ENCODE measurements at regions not wholly inside any gene's neighbourhood (a gene's known extent, or its start where the extent isn't known, plus 50 kb on each side); places are given as distances from the start of the nearest gene placed in this dataset.

DNA sequence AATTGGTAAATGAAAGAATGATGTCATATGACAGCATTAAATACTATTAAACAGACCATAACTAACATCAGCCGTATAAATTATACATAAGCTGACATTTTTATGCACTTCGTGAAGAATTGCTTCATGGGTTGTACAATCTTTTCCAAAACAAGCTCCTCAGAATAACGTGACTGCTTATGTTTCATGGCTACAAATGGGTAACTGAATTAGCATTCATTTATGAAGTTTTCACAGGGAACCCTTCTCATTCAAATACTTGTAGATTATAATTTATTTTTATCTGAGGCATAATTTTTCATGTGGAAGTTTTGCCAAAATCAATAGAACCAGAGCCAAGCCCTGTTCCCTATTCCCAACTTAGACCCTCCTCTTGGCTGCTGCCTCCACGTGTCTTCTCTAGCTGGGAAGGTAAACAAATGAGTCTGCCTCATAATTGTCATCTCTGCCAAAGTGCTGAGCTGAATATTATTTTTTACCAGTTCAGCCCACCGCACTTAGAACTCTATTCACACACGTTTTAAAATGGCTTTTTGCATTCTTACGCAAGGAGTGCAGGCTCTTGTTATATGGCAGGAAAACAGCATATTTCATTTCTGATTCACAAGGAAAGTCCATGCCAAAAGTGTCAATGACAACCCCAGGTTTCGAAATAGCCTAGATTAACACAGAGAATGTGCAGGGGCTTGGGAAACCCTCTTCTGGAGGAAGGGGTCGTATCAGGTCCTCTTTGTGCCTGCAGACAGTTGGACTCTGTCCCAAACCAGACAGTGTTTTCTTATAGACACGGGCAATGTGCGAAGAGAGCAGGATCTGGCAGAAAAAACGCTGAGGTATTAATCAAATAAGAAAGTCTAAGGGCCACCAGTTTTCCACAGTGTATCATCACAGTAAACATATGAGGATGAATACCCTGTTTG lies 370.7 kb upstream of the MGMT start:
- peak overlapping the region; percentile 68 to 85 for H3K27ac ChIP-seq (ENCODE audit: low read depth in 1 of 2, low read length in 2 of 2)

More for the DNA sequence above, 370.7 kb upstream of the MGMT start:
- Histone ChIP-seq H3K27me3 (ENCODE audit: control insufficient read depth in 4 of 4, insufficient read depth in 4 of 4, low read length in 3 of 4) (no peaks in the 10 kb centered on the region), H3K9me3 (ENCODE audit: control insufficient read depth in 4 of 4, low read length in 3 of 4) (no peaks in the 10 kb centered on the region), H3K36me3 (ENCODE audit: control insufficient read depth in 4 of 4, insufficient read depth in 3 of 4, low read depth in 1 of 4, low read length in 3 of 4) (no peaks in the 10 kb centered on the region), H3K9ac (ENCODE audit: low read depth in 1 of 2, low read length in 2 of 2) (peak overlapping the region in 1 of 2 donors; percentile 58), H3K4me1 (ENCODE audit: control insufficient read depth in 4 of 4, insufficient read depth in 4 of 4, low read length in 3 of 4) (peaks cover 2 to 10% (median 8%) of the 10 kb centered on the region in 4 donors), H3K4me3 (ENCODE audit: low read depth in 1 of 3, low read length in 3 of 3) (no peak overlapping the region)
- TF ChIP-seq TAF1 (conservative IDR thresholded peaks at IDR 0.05) (no peak), GABPA (IDR thresholded peaks at IDR 0.05 in 1 of 2, conservative IDR thresholded peaks at IDR 0.05 in 1 of 2) (no peak), HNF4A (conservative IDR thresholded peaks at IDR 0.05) (peak; percentile 67 to 71), YY1 (IDR thresholded peaks at IDR 0.05) (peak; percentile 92), FOXA2 (IDR thresholded peaks at IDR 0.05) (peak; percentile 64), MAX (IDR thresholded peaks at IDR 0.05) (peak; percentile 58), NR2F2 (IDR thresholded peaks at IDR 0.05) (peak; percentile 20), CTCF (IDR thresholded peaks at IDR 0.05; ENCODE audit: low read depth, low read length, missing input control) (no peak), RAD21 (IDR thresholded peaks at IDR 0.05) (peak; percentile 36 to 40), HNF4G (IDR thresholded peaks at IDR 0.05) (peak; percentile 32), JUND (IDR thresholded peaks at IDR 0.05) (peak; percentile 57 to 74), FOXA1 (IDR thresholded peaks at IDR 0.05) (peak; percentile 8), SP1 (IDR thresholded peaks at IDR 0.05) (peak; percentile 71), EGR1 (IDR thresholded peaks at IDR 0.05; ENCODE audit: low read depth in 2 of 2) (no peak), ATF3 (IDR thresholded peaks at IDR 0.05) (peak; percentile 46), RXRA (IDR thresholded peaks at IDR 0.05) (peak; percentile 73 to 84)
- TF ChIP-seq, protein P1, sequence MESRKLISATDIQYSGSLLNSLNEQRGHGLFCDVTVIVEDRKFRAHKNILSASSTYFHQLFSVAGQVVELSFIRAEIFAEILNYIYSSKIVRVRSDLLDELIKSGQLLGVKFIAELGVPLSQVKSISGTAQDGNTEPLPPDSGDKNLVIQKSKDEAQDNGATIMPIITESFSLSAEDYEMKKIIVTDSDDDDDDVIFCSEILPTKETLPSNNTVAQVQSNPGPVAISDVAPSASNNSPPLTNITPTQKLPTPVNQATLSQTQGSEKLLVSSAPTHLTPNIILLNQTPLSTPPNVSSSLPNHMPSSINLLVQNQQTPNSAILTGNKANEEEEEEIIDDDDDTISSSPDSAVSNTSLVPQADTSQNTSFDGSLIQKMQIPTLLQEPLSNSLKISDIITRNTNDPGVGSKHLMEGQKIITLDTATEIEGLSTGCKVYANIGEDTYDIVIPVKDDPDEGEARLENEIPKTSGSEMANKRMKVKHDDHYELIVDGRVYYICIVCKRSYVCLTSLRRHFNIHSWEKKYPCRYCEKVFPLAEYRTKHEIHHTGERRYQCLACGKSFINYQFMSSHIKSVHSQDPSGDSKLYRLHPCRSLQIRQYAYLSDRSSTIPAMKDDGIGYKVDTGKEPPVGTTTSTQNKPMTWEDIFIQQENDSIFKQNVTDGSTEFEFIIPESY (IDR thresholded peaks at IDR 0.05) = no peak
- TF ChIP-seq, protein P2, sequence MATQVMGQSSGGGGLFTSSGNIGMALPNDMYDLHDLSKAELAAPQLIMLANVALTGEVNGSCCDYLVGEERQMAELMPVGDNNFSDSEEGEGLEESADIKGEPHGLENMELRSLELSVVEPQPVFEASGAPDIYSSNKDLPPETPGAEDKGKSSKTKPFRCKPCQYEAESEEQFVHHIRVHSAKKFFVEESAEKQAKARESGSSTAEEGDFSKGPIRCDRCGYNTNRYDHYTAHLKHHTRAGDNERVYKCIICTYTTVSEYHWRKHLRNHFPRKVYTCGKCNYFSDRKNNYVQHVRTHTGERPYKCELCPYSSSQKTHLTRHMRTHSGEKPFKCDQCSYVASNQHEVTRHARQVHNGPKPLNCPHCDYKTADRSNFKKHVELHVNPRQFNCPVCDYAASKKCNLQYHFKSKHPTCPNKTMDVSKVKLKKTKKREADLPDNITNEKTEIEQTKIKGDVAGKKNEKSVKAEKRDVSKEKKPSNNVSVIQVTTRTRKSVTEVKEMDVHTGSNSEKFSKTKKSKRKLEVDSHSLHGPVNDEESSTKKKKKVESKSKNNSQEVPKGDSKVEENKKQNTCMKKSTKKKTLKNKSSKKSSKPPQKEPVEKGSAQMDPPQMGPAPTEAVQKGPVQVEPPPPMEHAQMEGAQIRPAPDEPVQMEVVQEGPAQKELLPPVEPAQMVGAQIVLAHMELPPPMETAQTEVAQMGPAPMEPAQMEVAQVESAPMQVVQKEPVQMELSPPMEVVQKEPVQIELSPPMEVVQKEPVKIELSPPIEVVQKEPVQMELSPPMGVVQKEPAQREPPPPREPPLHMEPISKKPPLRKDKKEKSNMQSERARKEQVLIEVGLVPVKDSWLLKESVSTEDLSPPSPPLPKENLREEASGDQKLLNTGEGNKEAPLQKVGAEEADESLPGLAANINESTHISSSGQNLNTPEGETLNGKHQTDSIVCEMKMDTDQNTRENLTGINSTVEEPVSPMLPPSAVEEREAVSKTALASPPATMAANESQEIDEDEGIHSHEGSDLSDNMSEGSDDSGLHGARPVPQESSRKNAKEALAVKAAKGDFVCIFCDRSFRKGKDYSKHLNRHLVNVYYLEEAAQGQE (IDR thresholded peaks at IDR 0.05) = peak; percentile 48
- no peak for DNase-seq (ENCODE audit: low spot score)
- 24% methylated on average over 12 of the region's 12 CpGs for WGBS

Data from liver (tissue), 8 donors.